ENCODE measurements at regions not wholly inside any gene's neighbourhood (a gene's known extent, or its start where the extent isn't known, plus 50 kb on each side); places are given as distances from the start of the nearest gene placed in this dataset.

DNA sequence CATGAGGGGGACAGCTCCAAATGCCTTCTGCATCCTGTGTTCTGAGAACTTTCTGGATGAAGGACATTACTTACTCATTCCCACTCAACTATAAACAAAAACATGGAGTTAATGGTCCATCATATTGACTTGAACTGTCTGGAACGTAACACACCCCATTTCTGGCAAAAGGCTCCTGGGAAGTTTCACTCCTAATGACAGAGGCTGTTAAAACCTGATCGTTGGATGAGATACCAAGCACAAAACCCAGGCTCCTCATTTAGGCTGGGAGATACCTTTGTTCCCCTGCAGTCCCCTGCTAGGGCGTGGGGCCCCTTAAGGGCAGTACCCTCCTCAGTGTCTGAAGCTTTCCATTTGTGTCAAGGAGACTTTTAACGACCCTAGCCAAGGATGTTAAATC is 78.9 kb downstream of the RHOU start:
- TF ChIP-seq, protein P1, sequence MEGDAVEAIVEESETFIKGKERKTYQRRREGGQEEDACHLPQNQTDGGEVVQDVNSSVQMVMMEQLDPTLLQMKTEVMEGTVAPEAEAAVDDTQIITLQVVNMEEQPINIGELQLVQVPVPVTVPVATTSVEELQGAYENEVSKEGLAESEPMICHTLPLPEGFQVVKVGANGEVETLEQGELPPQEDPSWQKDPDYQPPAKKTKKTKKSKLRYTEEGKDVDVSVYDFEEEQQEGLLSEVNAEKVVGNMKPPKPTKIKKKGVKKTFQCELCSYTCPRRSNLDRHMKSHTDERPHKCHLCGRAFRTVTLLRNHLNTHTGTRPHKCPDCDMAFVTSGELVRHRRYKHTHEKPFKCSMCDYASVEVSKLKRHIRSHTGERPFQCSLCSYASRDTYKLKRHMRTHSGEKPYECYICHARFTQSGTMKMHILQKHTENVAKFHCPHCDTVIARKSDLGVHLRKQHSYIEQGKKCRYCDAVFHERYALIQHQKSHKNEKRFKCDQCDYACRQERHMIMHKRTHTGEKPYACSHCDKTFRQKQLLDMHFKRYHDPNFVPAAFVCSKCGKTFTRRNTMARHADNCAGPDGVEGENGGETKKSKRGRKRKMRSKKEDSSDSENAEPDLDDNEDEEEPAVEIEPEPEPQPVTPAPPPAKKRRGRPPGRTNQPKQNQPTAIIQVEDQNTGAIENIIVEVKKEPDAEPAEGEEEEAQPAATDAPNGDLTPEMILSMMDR (IDR thresholded peaks at IDR 0.05): no peak
- TF ChIP-seq EP300 (IDR thresholded peaks at IDR 0.05) (no peak), POLR2A (IDR thresholded peaks at IDR 0.05) (no peak)
